Breast epithelium (tissue), 4 donors: ENCODE measurements at regions not wholly inside any gene's neighbourhood (a gene's known extent, or its start where the extent isn't known, plus 50 kb on each side); places are given as distances from the start of the nearest gene placed in this dataset.
A peak's percentile ranks its signal among the peaks of the same experiment; 100 is the strongest.
"Not testable (repeated sequence)": the region's sequence is repeated elsewhere in the genome, so short reads cannot be mapped to it uniquely, and the experiment has no call there.

Source experiments
- DNase-seq, 2 donors: peaks; one replicate each; pipeline ENCODE4 v3.0.0-alpha.2; 2019; ENCODE audit warnings: low spot score in 2 of 2
- H3K27ac ChIP-seq, 2 donors: fragments of 200-600 bp; sonication (generic) in 1 of 2; one replicate each; pipeline ENCODE4 v1.5.1; 2016 to 2019; ENCODE audit warnings: mild to moderate bottlenecking in 1 of 2
- H3K27me3 ChIP-seq, 2 donors: fragments of 200-600 bp; sonication (generic) in 1 of 2; one replicate each; pipeline versions ENCODE4 v1.5.1 to v1.6.0; 2017 to 2019; ENCODE audit warnings: control low read depth in 1 of 2, mild to moderate bottlenecking in 1 of 2
- H3K36me3 ChIP-seq: fragments of 200-600 bp; one replicate; pipeline ENCODE4 v1.5.1; 2019
- H3K4me1 ChIP-seq, 2 donors: fragments of 200-600 bp; sonication (generic); one replicate each; pipeline ENCODE4 v1.5.1; 2016 to 2019; ENCODE audit warnings: control low read depth in 1 of 2
- H3K4me3 ChIP-seq, 3 donors: fragments of 200-600 bp; sonication (generic); 1 replicate in 2 of 3; 2 replicates in 1 of 3; pipeline ENCODE4 v1.5.1; 2016 to 2019; ENCODE audit warnings: mild to moderate bottlenecking in 3 of 3, moderate library complexity in 2 of 3
- H3K9me3 ChIP-seq, 2 donors: fragments of 200-600 bp; sonication (generic) in 1 of 2; one replicate each; pipeline ENCODE4 v1.5.1; 2016 to 2019; ENCODE audit warnings: control low read depth in 1 of 2
- POLR2A ChIP-seq: fragments of 450-650 bp; IDR thresholded peaks from one replicate; pipeline ENCODE4 v1.6.1; 2016; ENCODE audit warnings: antibody characterized with exemption, mild to moderate bottlenecking, moderate library complexity
- POLR2AphosphoS5 ChIP-seq, 3 donors: sonication (generic); formaldehyde crosslinking; IDR thresholded peaks; one replicate each; pipeline ENCODE4 v1.6.1; 2017; ENCODE audit warnings: antibody characterized with exemption in 3 of 3
- intact Hi-C: fragments of 100-400 bp; cut with DNase I; formaldehyde crosslinking; loops from one replicate; pipeline ENCODE4 v1.15.1; 2023; ENCODE audit warnings: low total_unique reads
- TF ChIP-seq, protein P1 (sequence below), 3 donors: fragments of 450-650 bp; IDR thresholded peaks; one replicate each; pipeline ENCODE4 v1.5.1; 2016 to 2017; ENCODE audit warnings: antibody characterized with exemption in 3 of 3, mild to moderate bottlenecking in 3 of 3, moderate library complexity in 3 of 3

DNA sequence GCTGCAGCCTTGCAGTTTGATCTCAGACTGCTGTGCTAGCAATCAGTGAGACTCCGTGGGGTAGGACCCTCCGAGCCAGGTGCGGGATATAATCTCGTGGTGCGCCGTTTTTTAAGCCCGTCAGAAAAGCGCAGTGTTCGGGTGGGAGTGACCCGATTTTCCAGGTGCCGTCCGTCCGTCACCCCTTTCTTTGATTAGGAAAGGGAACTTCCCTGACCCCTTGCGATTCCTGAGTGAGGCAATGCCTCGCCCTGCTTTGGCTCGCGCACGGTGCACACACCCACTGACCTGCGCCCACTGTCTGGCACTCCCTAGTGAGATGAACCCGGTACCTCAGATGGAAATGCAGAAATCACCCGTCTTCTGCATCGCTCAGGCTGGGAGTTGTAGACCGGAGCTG lies 203.2 kb downstream of the SNCAIP start:
- H3K4me3 ChIP-seq, intact Hi-C loops, H3K9me3 ChIP-seq: not testable (repeated sequence)

DNA sequence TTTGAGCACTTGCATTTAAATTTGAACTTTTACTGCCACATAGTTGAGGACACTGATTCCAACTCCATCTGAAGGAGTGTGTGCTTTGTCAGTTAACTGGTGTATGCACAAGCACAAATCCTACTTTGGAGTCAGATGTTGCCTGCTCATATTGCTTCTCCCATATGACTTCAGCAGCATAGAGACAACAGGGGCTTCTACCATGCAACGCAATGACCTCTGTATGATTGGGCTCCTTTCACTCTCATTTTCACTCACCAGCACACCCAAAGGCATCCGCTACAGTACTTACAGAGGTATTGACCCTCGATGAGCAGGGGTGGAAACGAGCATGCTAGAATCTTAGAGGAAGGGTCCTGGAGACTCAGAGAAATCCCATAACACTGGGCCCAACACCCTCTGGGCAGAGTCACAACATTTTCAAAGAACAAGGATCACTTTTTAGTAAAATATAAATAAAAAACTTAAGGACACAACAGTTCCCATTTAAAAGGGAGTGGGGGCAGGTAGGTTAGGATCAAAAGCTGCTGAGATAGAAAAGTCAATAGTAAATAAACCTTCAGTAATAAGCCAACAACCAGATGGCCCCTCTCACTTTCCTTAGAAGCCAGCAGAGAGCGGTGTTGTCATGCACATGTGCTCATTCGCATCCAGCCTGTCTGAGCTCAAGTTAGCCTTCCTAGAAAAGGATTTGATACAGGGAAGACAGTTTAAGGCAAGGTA lies 203.8 kb downstream of the SNCAIP start:
- no peak overlapping the region for H3K27ac ChIP-seq
- H3K9me3 ChIP-seq, result no peaks in the 10 kb centered on the region
- intact Hi-C loops, result no loop called here
- no peak overlapping the region for H3K4me3 ChIP-seq
- no peak for TF ChIP-seq POLR2A
- TF ChIP-seq POLR2AphosphoS5 (IDR thresholded peaks at IDR 0.05), result no peak
- TF ChIP-seq, protein P1, sequence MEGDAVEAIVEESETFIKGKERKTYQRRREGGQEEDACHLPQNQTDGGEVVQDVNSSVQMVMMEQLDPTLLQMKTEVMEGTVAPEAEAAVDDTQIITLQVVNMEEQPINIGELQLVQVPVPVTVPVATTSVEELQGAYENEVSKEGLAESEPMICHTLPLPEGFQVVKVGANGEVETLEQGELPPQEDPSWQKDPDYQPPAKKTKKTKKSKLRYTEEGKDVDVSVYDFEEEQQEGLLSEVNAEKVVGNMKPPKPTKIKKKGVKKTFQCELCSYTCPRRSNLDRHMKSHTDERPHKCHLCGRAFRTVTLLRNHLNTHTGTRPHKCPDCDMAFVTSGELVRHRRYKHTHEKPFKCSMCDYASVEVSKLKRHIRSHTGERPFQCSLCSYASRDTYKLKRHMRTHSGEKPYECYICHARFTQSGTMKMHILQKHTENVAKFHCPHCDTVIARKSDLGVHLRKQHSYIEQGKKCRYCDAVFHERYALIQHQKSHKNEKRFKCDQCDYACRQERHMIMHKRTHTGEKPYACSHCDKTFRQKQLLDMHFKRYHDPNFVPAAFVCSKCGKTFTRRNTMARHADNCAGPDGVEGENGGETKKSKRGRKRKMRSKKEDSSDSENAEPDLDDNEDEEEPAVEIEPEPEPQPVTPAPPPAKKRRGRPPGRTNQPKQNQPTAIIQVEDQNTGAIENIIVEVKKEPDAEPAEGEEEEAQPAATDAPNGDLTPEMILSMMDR (IDR thresholded peaks at IDR 0.05), result peak in 2 of 3 donors; percentile 31 to 75
- no peaks in the 10 kb centered on the region for H3K36me3 ChIP-seq
- no peaks in the 10 kb centered on the region for H3K27me3 ChIP-seq
- no peaks in the 10 kb centered on the region for H3K4me1 ChIP-seq
- no peak for DNase-seq

More for the DNA sequence above, 203.2 kb downstream of the SNCAIP start:
- H3K4me1 ChIP-seq, H3K27me3 ChIP-seq, H3K27ac ChIP-seq, H3K36me3 ChIP-seq, DNase-seq: not testable (repeated sequence)

DNA sequence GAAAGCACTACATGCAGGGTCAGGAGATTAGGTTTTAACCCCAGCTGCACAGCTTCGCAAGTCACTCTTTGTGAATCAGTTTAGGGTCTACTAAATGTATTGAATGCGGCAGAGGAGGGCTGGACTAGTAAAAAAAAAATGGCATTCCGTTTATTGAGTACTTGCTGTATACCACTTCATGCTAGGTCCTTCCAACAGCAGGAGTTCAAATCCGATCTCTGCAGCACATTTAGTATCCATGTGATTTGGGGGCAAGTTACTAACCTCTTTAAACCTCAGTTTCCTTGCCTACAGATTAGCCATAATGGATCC lies 204.4 kb downstream of the SNCAIP start:
- H3K4me3 ChIP-seq, result no peak overlapping the region
- no peaks in the 10 kb centered on the region for H3K27me3 ChIP-seq
- TF ChIP-seq POLR2A, result no peak
- TF ChIP-seq POLR2AphosphoS5 (IDR thresholded peaks at IDR 0.05), result no peak
- TF ChIP-seq, protein P1 (IDR thresholded peaks at IDR 0.05), result no peak
- DNase-seq, result no peak
- H3K9me3 ChIP-seq, result no peaks in the 10 kb centered on the region
- no peaks in the 10 kb centered on the region for H3K36me3 ChIP-seq
- intact Hi-C loops, result no loop called here
- no peaks in the 10 kb centered on the region for H3K4me1 ChIP-seq
- no peak overlapping the region for H3K27ac ChIP-seq

DNA sequence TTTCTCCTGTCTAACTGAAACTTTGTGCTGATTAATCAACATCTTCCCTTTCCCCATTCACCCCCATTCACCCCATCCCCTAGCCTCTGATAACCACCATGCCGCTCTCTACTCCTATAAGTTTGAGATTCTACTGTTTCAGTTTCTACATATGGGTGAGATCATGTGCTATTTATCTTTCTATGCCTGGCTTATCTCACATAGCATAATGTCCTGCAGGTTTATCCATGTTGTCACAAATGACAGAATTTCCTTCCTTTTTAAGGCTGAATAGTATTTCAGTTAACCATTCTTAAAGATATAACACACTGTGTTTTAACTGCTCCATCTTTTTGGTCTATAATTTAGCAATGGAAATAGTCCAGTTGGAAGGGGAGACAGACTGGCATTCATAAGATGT lies 205.1 kb downstream of the SNCAIP start:
- intact Hi-C loops, result no loop called here
- TF ChIP-seq POLR2AphosphoS5 (IDR thresholded peaks at IDR 0.05), result no peak
- TF ChIP-seq POLR2A, result no peak
- TF ChIP-seq, protein P1 (IDR thresholded peaks at IDR 0.05), result no peak

DNA sequence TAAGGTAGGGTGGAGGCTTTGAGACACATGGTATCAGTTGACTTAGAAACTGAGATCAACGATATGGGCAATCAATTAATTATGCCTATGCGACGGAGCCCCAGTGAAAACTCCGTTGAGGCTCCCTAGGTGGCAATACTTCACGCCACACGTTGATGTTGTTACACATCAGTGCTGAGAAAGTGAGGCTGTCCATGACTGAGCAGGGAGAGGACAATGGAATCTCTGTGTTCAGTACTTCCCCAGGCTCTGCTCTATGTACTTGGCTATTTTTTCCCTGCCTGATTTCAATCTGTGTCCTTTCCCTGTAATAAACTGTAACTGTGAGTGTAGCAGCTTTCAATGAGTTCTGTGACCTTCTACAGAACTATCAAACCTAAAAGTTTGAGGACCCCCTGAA lies 211.7 kb downstream of the SNCAIP start:
- H3K4me1 ChIP-seq, result no peaks in the 10 kb centered on the region
- H3K9me3 ChIP-seq, result no peaks in the 10 kb centered on the region
- no peaks in the 10 kb centered on the region for H3K36me3 ChIP-seq
- no peaks in the 10 kb centered on the region for H3K27me3 ChIP-seq
- H3K27ac ChIP-seq, result no peak overlapping the region
- intact Hi-C loops, result no loop called here
- no peak overlapping the region for H3K4me3 ChIP-seq
- TF ChIP-seq POLR2AphosphoS5 (IDR thresholded peaks at IDR 0.05), result no peak
- TF ChIP-seq, protein P1 (IDR thresholded peaks at IDR 0.05), result no peak
- no peak for TF ChIP-seq POLR2A
- no peak for DNase-seq

More for the DNA sequence above, 205.1 kb downstream of the SNCAIP start:
- no peak for DNase-seq
- Histone ChIP-seq H3K4me1 (no peaks in the 10 kb centered on the region), H3K27me3 (no peaks in the 10 kb centered on the region), H3K4me3 (no peak overlapping the region), H3K36me3 (no peaks in the 10 kb centered on the region), H3K9me3 (no peaks in the 10 kb centered on the region), H3K27ac (no peak overlapping the region)

DNA sequence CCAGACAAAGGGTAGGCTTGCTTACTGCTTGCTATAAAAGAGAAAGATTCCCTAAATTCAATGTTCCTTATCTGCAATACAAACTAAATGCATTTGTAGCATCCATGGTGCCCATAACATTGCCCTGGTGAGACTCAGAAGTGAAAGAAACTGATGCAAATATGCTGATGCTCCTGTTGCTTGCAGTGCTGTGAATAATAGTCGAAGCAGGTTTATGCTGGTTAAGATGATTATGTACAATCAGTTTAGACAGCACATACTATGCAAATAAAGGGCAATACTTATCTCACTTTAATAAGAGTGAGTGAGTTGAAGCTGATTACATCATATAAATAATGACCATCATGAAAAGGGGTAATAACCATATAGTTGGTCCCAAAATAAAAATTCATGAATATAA lies 215.5 kb downstream of the SNCAIP start:
- TF ChIP-seq POLR2AphosphoS5 (IDR thresholded peaks at IDR 0.05) (no peak), POLR2A (no peak)
- TF ChIP-seq, protein P1 (IDR thresholded peaks at IDR 0.05), result no peak
- intact Hi-C loops, result no loop called here
- Histone ChIP-seq H3K27me3 (no peaks in the 10 kb centered on the region), H3K36me3 (no peaks in the 10 kb centered on the region), H3K27ac (no peak overlapping the region), H3K9me3 (no peaks in the 10 kb centered on the region), H3K4me3 (no peak overlapping the region), H3K4me1 (no peaks in the 10 kb centered on the region)
- DNase-seq, result no peak
